CD4-positive, alpha-beta memory T cell (primary cell): ENCODE measurements at regions not wholly inside any gene's neighbourhood (a gene's known extent, or its start where the extent isn't known, plus 50 kb on each side); places are given as distances from the start of the nearest gene placed in this dataset. TPM values are rescaled to one million over a fixed set of nuclear protein-coding genes. Genes with fewer than 3 reads are reported as not detected.

ENCODE experiments used
- CTCF ChIA-PET: fragments of 350-600 bp; sonication (Branson Sonifier 250); formaldehyde crosslinking; loops from one replicate; lab custom pipeline; 2021; ENCODE audit warnings: inconsistent platforms; ENCODE audit not compliant: partially characterized antibody; lab: Charles Lee
- POLR2A ChIA-PET: fragments of 350-600 bp; sonication (Branson Sonifier 250); formaldehyde crosslinking; loops from one replicate; lab custom pipeline; 2021; ENCODE audit not compliant: partially characterized antibody; lab: Charles Lee
- DNase-seq, 5 donors: peaks; one replicate each; pipeline versions ENCODE4 v3.0.0 to v3.0.0-alpha.2; 2020 to 2022; ENCODE audit warnings: mixed read lengths in 1 of 5
- H3K27ac ChIP-seq: one replicate; pipeline ENCODE4 v1.7.0; 2013; ENCODE audit warnings: low read depth, low read length
- H3K27me3 ChIP-seq: 2 replicates; pipeline ENCODE4 v1.7.0; 2013; ENCODE audit warnings: mild to moderate bottlenecking, low read length, moderate library complexity; ENCODE audit not compliant: insufficient read depth
- H3K36me3 ChIP-seq: 2 replicates; pipeline ENCODE4 v1.7.0; 2013; ENCODE audit warnings: mild to moderate bottlenecking, low read length, moderate library complexity; ENCODE audit not compliant: insufficient read depth
- H3K4me1 ChIP-seq: 2 replicates; pipeline ENCODE4 v1.7.0; 2013; ENCODE audit warnings: mild to moderate bottlenecking, low read length, moderate library complexity; ENCODE audit not compliant: insufficient read depth
- H3K4me3 ChIP-seq, 2 donors: one replicate each; pipeline ENCODE4 v1.7.0; 2013; ENCODE audit warnings: low read length in 2 of 2, mild to moderate bottlenecking in 1 of 2
- H3K9me3 ChIP-seq, 2 donors: one replicate each; pipeline ENCODE4 v1.7.0; 2013; ENCODE audit warnings: low read length in 2 of 2, control low read depth in 1 of 2; ENCODE audit not compliant: control insufficient read depth in 1 of 2
- H3K27ac Mint-ChIP-seq, 7 donors: one replicate each; pipeline ENCODE4 v1.8.0; 2020 to 2021; ENCODE audit warnings: mixed read lengths in 7 of 7, mild to moderate bottlenecking in 6 of 7, inconsistent platforms in 3 of 7, moderate library complexity in 3 of 7
- H3K27me3 Mint-ChIP-seq, 2 donors: one replicate each; pipeline ENCODE4 v1.8.0; 2020 to 2021; ENCODE audit warnings: mixed read lengths in 2 of 2
- H3K36me3 Mint-ChIP-seq, 2 donors: one replicate each; pipeline ENCODE4 v1.8.0; 2020 to 2021; ENCODE audit warnings: mixed read lengths in 2 of 2, inconsistent platforms in 1 of 2, mild to moderate bottlenecking in 1 of 2
- H3K4me1 Mint-ChIP-seq, 4 donors: one replicate each; pipeline ENCODE4 v1.8.0; 2020 to 2021; ENCODE audit warnings: mixed read lengths in 4 of 4, mild to moderate bottlenecking in 1 of 4
- H3K4me3 Mint-ChIP-seq, 8 donors: one replicate each; pipeline ENCODE4 v1.8.0; 2020 to 2021; ENCODE audit warnings: mixed read lengths in 8 of 8, mild to moderate bottlenecking in 7 of 8, moderate library complexity in 6 of 8, inconsistent platforms in 3 of 8
- H3K9me3 Mint-ChIP-seq, 8 donors: one replicate each; pipeline ENCODE4 v1.8.0; 2020 to 2021; ENCODE audit warnings: mixed read lengths in 8 of 8, mild to moderate bottlenecking in 5 of 8, inconsistent platforms in 3 of 8, moderate library complexity in 1 of 8
- intact Hi-C: fragments of 100-400 bp; cut with micrococcal nuclease; formaldehyde crosslinking; loops from one replicate; pipeline ENCODE4 v1.15.1; 2023
- microRNA-seq: library from miRNA; unstranded; fragments of <30 nt; microRNA quantifications from one replicate; pipeline ENCODE4 v1.2.0, GENCODE V29; 2021; ENCODE audit warnings: borderline replicate concordance, borderline number of aligned reads, borderline microRNAs expressed, mixed read lengths

DNA sequence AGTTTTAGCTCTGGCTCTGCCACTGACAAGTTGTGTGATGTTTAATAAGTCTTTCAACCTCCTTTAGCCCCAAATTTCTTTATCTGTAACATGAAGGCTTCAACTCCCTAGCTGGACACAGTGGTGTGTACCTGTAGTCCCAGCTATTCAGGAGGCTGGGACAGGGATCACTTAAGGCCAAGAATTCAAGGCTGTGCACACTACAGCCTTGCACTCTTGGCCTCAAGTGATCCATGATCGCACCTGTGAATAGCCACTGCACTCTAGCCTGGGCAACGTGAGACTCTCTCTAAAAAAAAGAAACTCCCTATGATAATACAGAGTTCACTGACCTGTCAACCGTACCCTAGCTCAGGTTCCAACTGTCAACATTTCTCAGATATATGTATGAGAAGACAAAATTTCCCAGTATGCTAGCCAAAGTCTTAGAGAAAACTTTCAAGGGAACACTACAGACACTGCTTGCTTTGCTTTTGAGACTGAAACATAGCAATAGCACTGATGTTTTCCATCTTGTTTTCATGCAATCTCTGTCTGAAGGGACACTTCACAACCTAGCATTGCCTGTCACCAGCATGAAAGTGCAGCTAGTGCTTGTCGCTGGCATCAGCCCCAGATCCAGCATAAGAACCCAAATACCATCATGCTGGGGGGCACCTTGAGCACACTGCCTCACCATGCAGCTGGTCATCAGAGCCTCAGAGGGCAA lies 51.6 kb upstream of the PTPN13 start:
- POLR2A ChIA-PET: interaction anchor here (1.6 to 3.9 kb wide), 3 partner anchors 13 to 53 kb away, joined by 4 to 15 read pairs (median 4); partner anchors contain the start of gene PTPN13
- Histone ChIP-seq H3K27me3 (no peaks in the 10 kb centered on the region), H3K4me1 (peaks cover 32% of the 10 kb centered on the region), H3K27ac (no peak overlapping the region), H3K4me3 (no peak overlapping the region), H3K9me3 (no peaks in the 10 kb centered on the region), H3K36me3 (no peaks in the 10 kb centered on the region)
- DNase-seq: no peak
- intact Hi-C loops: no loop called here
- Mint-ChIP-seq H3K4me3 (no peak overlapping the region), H3K27ac (peak overlapping the region in 4 of 7 donors; percentile 18 to 94 (median 64)), H3K9me3 (peaks cover 0 to 4% (median 0%) of the 10 kb centered on the region in 8 donors), H3K4me1 (peaks cover 23 to 33% (median 30%) of the 10 kb centered on the region in 4 donors), H3K36me3 (no peaks in the 10 kb centered on the region), H3K27me3 (no peaks in the 10 kb centered on the region)
- CTCF ChIA-PET: interaction anchor here (1.1 to 1.8 kb wide), 5 partner anchors 43 to 55 kb away, joined by 3 to 4 read pairs (median 3); no protein-coding TSS in a partner anchor

DNA sequence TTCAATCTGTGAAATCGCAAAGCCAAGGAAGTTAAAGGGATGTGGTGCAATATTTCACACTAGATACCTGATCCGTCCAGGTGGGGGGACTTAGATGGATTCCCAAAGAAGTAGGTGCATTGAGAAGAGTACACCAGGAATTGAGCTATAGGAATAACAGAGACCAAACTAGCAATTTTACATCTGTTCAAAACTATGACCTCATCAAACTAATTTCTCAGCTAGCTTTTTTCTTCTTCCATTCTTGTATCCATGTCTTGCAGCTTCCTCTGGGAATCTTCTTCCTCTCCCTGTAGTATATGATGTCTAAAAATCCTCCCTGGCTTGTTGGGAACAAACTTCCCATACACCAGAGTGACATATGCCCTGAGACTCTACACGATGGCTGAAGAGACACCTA lies 51.0 kb upstream of the PTPN13 start:
- no peaks in the 10 kb centered on the region for H3K27me3 Mint-ChIP-seq
- Histone ChIP-seq H3K4me3 (no peak overlapping the region), H3K27me3 (no peaks in the 10 kb centered on the region), H3K9me3 (no peaks in the 10 kb centered on the region), H3K36me3 (no peaks in the 10 kb centered on the region), H3K27ac (peak overlapping the region; percentile 33), H3K4me1 (peaks cover 32% of the 10 kb centered on the region)
- H3K4me1 Mint-ChIP-seq: peaks cover 23 to 33% (median 30%) of the 10 kb centered on the region in 4 donors
- intact Hi-C loops: no loop called here
- peaks cover 0 to 4% (median 0%) of the 10 kb centered on the region in 8 donors for H3K9me3 Mint-ChIP-seq
- CTCF ChIA-PET: interaction anchor here (0.6 to 1.8 kb wide), 5 partner anchors 43 to 55 kb away, joined by 3 to 4 read pairs (median 3); no protein-coding TSS in a partner anchor
- no peaks in the 10 kb centered on the region for H3K36me3 Mint-ChIP-seq
- H3K4me3 Mint-ChIP-seq: no peak overlapping the region
- no peak for DNase-seq
- H3K27ac Mint-ChIP-seq: peak overlapping the region; percentile 48 to 94 (median 80)
- POLR2A ChIA-PET: interaction anchor here (1.6 to 3.9 kb wide), 4 partner anchors 10 to 52 kb away, joined by 4 to 15 read pairs (median 6); partner anchors contain the start of gene PTPN13

DNA sequence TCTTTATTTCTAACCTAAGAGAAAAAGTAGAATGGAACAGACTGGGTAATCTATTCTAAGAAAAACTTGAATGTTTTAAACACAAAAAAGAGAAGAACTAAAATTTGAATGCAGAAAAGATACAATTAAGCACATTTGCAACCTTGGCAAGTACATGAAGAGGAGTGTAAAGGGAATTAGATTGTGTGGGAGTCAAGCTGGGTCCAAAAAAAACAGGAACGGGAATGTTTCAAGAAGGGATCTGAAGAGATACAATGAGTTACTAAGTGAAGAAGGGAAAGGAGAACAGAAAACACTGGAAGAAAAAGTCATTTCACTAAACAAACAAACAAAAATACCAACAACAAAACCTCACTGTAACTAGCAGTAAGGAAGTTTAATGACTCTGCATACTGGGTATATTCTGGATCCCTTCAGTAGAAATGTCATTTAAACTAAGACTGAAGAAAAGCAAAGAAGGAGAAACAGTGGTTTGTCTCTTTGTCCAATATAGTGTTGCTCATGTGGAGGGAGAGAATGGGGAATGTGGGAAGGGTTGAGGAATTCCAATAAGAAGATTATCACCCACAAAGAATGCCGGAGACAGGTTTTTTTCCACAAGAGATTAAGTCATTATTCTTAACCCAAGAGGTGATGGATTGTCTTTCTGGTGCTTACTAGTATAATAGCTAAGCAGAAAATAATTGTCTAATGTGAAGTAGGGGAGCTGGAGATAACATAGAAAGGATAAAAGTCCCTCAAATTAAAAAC lies 50.4 kb upstream of the PTPN13 start:
- Mint-ChIP-seq H3K9me3 (peaks cover 0 to 4% (median 0%) of the 10 kb centered on the region in 8 donors), H3K4me3 (peak overlapping the region; percentile 4 to 79 (median 72)), H3K4me1 (peaks cover 23 to 33% (median 30%) of the 10 kb centered on the region in 4 donors), H3K27ac (peak overlapping the region; percentile 80 to 97 (median 90)), H3K27me3 (no peaks in the 10 kb centered on the region), H3K36me3 (no peaks in the 10 kb centered on the region)
- intact Hi-C loops: no loop called here
- Histone ChIP-seq H3K9me3 (no peaks in the 10 kb centered on the region), H3K27ac (peak overlapping the region; percentile 33), H3K27me3 (no peaks in the 10 kb centered on the region), H3K36me3 (no peaks in the 10 kb centered on the region), H3K4me3 (no peak overlapping the region), H3K4me1 (peaks cover 32% of the 10 kb centered on the region)
- POLR2A ChIA-PET: interaction anchor here (0.6 to 3.9 kb wide), 8 partner anchors 9 to 52 kb away, joined by 3 to 15 read pairs (median 5); partner anchors contain the start of gene PTPN13
- CTCF ChIA-PET: interaction anchor here (0.6 to 1.8 kb wide), 6 partner anchors 18 to 607 kb away, joined by 3 to 4 read pairs (median 3); no protein-coding TSS in a partner anchor
- no peak for DNase-seq

DNA sequence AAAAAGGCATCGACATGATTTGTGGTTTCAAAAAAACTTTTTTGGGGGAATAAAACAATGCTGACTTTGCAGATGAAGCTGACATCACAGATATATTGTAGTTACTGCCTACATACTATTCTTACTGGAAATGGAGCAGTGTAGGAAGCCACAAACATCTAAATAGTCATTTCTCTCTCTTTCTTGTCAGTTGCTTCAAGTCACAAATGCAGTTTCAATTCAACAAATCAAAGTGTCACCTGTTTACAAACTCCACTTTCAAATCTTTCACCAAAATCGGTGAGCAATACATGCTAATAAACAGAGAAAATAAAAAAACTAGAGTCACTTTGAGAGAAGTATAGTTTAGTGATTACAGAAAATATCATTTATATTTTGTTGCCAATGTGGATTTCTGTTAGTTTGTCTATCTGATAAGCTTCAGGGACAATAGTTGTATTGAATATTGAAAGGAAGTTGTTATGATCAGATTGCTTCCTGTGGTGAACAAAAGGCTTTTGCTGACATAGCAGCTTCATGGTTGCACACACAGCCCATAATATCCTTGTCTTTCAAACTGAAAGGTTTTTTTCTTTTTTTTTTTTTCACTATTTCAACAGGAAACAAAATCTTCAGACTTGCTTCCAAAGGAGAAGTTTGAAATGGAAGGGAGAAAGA lies 49.7 kb upstream of the PTPN13 start:
- no peak overlapping the region for H3K4me3 ChIP-seq
- Mint-ChIP-seq H3K27ac (peak overlapping the region; percentile 80 to 97 (median 90)), H3K27me3 (no peaks in the 10 kb centered on the region), H3K4me3 (peak overlapping the region; percentile 51 to 79 (median 72)), H3K9me3 (peaks cover 0 to 4% (median 0%) of the 10 kb centered on the region in 8 donors), H3K36me3 (no peaks in the 10 kb centered on the region), H3K4me1 (peaks cover 23 to 33% (median 30%) of the 10 kb centered on the region in 4 donors)
- no peaks in the 10 kb centered on the region for H3K9me3 ChIP-seq
- H3K4me1 ChIP-seq: peaks cover 32% of the 10 kb centered on the region
- peak; percentile 45 to 77 (median 55) for DNase-seq
- CTCF ChIA-PET: interaction anchor here (1.1 to 1.8 kb wide), 3 partner anchors 19 to 606 kb away, joined by 3 to 4 read pairs (median 3); no protein-coding TSS in a partner anchor
- peak overlapping the region; percentile 33 for H3K27ac ChIP-seq
- no peaks in the 10 kb centered on the region for H3K36me3 ChIP-seq
- POLR2A ChIA-PET: interaction anchor here (0.6 to 3.9 kb wide), 8 partner anchors 9 to 51 kb away, joined by 3 to 15 read pairs (median 5); partner anchors contain the start of gene PTPN13
- no peaks in the 10 kb centered on the region for H3K27me3 ChIP-seq
- intact Hi-C loops: no loop called here

Small RNA genes in the stretch of these regions (microRNA-seq; reads per million reads assigned to microRNA genes)
- not detected for gene MIR4452
